HL-60 (cell line): ENCODE measurements at regions not wholly inside any gene's neighbourhood (a gene's known extent, or its start where the extent isn't known, plus 50 kb on each side); places are given as distances from the start of the nearest gene placed in this dataset.

Experiments used
- CTCF ChIP-seq: IDR thresholded peaks from one replicate; pipeline ENCODE4 v1.5.1; 2011; ENCODE audit warnings: low read length, control low read depth, inconsistent platforms; ENCODE audit not compliant: insufficient read depth
- GABPA ChIP-seq: IDR thresholded peaks from 2 replicates; pipeline ENCODE4 v1.6.1; 2012; ENCODE audit warnings: low read depth
- POLR2AphosphoS5 ChIP-seq: IDR thresholded peaks from 2 replicates; pipeline ENCODE4 v1.6.1; 2012; ENCODE audit warnings: low read depth
- REST ChIP-seq: IDR thresholded peaks from 2 replicates; pipeline ENCODE4 v1.6.1; 2012; ENCODE audit warnings: low read depth; ENCODE audit not compliant: insufficient replicate concordance

- TF ChIP-seq CTCF = no peak
- no peak for TF ChIP-seq GABPA
- TF ChIP-seq POLR2AphosphoS5 = no peak
- TF ChIP-seq REST = no peak
These were observed 165.5 kb downstream of the TTC8 start for GRCh38 chr14:88989911-88990310.
